H1 (cell line): ENCODE measurements at regions not wholly inside any gene's neighbourhood (a gene's known extent, or its start where the extent isn't known, plus 50 kb on each side); places are given as distances from the start of the nearest gene placed in this dataset.

ENCODE experiments used
- CBX5 ChIP-seq: fragments of 300-800, 300-1000 bp; sonication (generic); IDR thresholded peaks from 2 replicates; pipeline ENCODE4 v1.7.1; 2016; ENCODE audit warnings: antibody characterized with exemption, low read length, low read depth
- CHD7 ChIP-seq: fragments of 300-600 bp; sonication (generic); IDR thresholded peaks from 2 replicates; pipeline ENCODE4 v1.7.1; 2012; ENCODE audit warnings: low read length, moderate library complexity, mild to moderate bottlenecking, inconsistent platforms; ENCODE audit not compliant: insufficient replicate concordance
- HDAC6 ChIP-seq: IDR thresholded peaks from one replicate; pipeline ENCODE4 v1.7.1; 2012; ENCODE audit warnings: low read depth, mild to moderate bottlenecking, inconsistent platforms, low read length, moderate library complexity
- PHF8 ChIP-seq: fragments of 200-600 bp; sonication (generic); conservative IDR thresholded peaks from 2 replicates; pipeline ENCODE4 v1.7.1; 2012; ENCODE audit warnings: low read depth, mild to moderate bottlenecking, inconsistent platforms, low read length, moderate library complexity
- SP1 ChIP-seq: IDR thresholded peaks from 2 replicates; pipeline ENCODE4 v1.6.1; 2011; ENCODE audit warnings: low read depth, low read length
- SRF ChIP-seq: IDR thresholded peaks from 2 replicates; pipeline ENCODE4 v1.6.1; 2011; ENCODE audit warnings: mild to moderate bottlenecking, low read depth, low read length, moderate library complexity
- TAF7 ChIP-seq: optimal IDR thresholded peaks from 2 replicates; pipeline ENCODE3; 2011; ENCODE audit warnings: low read depth, mild to moderate bottlenecking, inconsistent platforms, low read length, moderate library complexity, borderline replicate concordance
- TCF12 ChIP-seq: IDR thresholded peaks from 2 replicates; pipeline ENCODE4 v1.6.1; 2011; ENCODE audit warnings: low read depth, mild to moderate bottlenecking, low read length
- USF2 ChIP-seq: IDR thresholded peaks from 2 replicates; pipeline ENCODE4 v1.6.1; 2011; ENCODE audit warnings: low read length, improper control_type of control experiment
- TF ChIP-seq, protein P1 (sequence below): IDR thresholded peaks from 2 replicates; pipeline ENCODE4 v1.6.1; 2012; ENCODE audit warnings: low read length, inconsistent platforms

DNA sequence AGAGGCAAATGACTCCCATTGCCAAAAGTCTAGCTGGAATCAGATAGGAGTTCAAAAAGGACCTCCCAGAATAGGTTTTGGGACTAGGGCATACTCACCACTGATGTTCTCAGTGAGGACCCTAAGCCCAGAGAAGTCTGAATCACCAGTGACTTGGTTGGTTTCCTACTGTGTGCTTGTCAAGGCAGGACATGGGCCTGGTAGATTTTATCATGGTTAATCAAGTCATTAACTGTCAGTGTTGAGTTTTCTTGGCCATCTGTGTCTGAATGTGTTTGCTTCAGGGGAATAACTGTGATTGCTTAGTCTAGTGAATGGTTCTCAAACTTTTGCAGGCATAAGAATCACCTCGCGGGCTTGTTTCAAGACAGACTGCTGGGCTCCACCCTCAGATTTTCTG lies 99.0 kb upstream of the GDNF start (continued):
- no peak for TF ChIP-seq CHD7
- no peak for TF ChIP-seq SRF
- no peak for TF ChIP-seq TAF7
- TF ChIP-seq, protein P1, sequence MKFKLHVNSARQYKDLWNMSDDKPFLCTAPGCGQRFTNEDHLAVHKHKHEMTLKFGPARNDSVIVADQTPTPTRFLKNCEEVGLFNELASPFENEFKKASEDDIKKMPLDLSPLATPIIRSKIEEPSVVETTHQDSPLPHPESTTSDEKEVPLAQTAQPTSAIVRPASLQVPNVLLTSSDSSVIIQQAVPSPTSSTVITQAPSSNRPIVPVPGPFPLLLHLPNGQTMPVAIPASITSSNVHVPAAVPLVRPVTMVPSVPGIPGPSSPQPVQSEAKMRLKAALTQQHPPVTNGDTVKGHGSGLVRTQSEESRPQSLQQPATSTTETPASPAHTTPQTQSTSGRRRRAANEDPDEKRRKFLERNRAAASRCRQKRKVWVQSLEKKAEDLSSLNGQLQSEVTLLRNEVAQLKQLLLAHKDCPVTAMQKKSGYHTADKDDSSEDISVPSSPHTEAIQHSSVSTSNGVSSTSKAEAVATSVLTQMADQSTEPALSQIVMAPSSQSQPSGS, result no peak
- TF ChIP-seq SP1, result no peak
- no peak for TF ChIP-seq PHF8
- no peak for TF ChIP-seq HDAC6
- TF ChIP-seq TCF12, result no peak
- TF ChIP-seq CBX5, result no peak
- TF ChIP-seq USF2, result no peak
